GM23338 (cell line): ENCODE measurements at regions not wholly inside any gene's neighbourhood (a gene's known extent, or its start where the extent isn't known, plus 50 kb on each side); places are given as distances from the start of the nearest gene placed in this dataset.

Experiments used
- ATAC-seq: fragments of 200-7000 bp; cut with Tn5 transposase; 3 replicates; pipeline ENCODE4 v1.9.1; 2020
- DNase-seq: peaks from one replicate; pipeline ENCODE4 v3.0.0-alpha.2; 2015; ENCODE audit warnings: low spot score
- H2AFZ ChIP-seq: fragments of 200-600 bp; sonication (generic); 2 replicates; pipeline ENCODE4 v1.8.0; 2016; ENCODE audit warnings: antibody characterized with exemption, mild to moderate bottlenecking, moderate library complexity
- H3F3A ChIP-seq: fragments of 200-600 bp; sonication (generic); replicated peaks from 2 replicates; pipeline ENCODE4 v1.8.0; 2017; ENCODE audit warnings: antibody characterized with exemption, mixed run types, low read depth
- H3K27ac ChIP-seq: fragments of 200-600 bp; sonication (generic); 2 replicates; pipeline ENCODE4 v1.6.1; 2016; ENCODE audit warnings: low read depth
- H3K27me3 ChIP-seq: fragments of 200-600 bp; sonication (generic); 2 replicates; pipeline ENCODE4 v1.8.0; 2016; ENCODE audit warnings: mild to moderate bottlenecking, mixed run types, moderate library complexity; ENCODE audit not compliant: insufficient read depth
- H3K36me3 ChIP-seq: fragments of 200-600 bp; sonication (generic); 2 replicates; pipeline ENCODE4 v1.8.0; 2016; ENCODE audit warnings: mild to moderate bottlenecking; ENCODE audit not compliant: insufficient read depth
- H3K4me1 ChIP-seq: fragments of 200-600 bp; sonication (generic); 2 replicates; pipeline ENCODE4 v1.8.0; 2016; ENCODE audit warnings: mild to moderate bottlenecking, moderate library complexity; ENCODE audit not compliant: insufficient read depth
- H3K4me2 ChIP-seq: fragments of 200-600 bp; sonication (generic); 2 replicates; pipeline ENCODE4 v1.7.1; 2017; ENCODE audit warnings: mixed run types
- H3K4me3 ChIP-seq: fragments of 200-600 bp; sonication (generic); 2 replicates; pipeline ENCODE4 v1.6.1; 2016; ENCODE audit warnings: mixed run types
- H3K79me2 ChIP-seq: fragments of 200-600 bp; sonication (generic); replicated peaks from 2 replicates; pipeline ENCODE4 v1.8.0; 2017; ENCODE audit warnings: mild to moderate bottlenecking; ENCODE audit not compliant: insufficient read depth
- H3K9me2 ChIP-seq: fragments of 200-600 bp; sonication (generic); 2 replicates; pipeline ENCODE4 v1.8.0; 2017; ENCODE audit not compliant: insufficient read depth
- H4K20me1 ChIP-seq: fragments of 200-600 bp; sonication (generic); replicated peaks from 2 replicates; pipeline ENCODE4 v1.8.0; 2017; ENCODE audit warnings: mild to moderate bottlenecking; ENCODE audit not compliant: insufficient read depth
- H3K27ac Mint-ChIP-seq: 2 replicates; pipeline ENCODE4 v1.8.0; 2020; ENCODE audit warnings: inconsistent platforms, mild to moderate bottlenecking, moderate library complexity, mixed read lengths
- H3K27me3 Mint-ChIP-seq: 3 replicates; pipeline ENCODE4 v1.8.0; 2022; ENCODE audit warnings: low read depth, mild to moderate bottlenecking, moderate library complexity, mixed read lengths, inconsistent platforms; ENCODE audit not compliant: insufficient read depth, poor library complexity
- H3K36me3 Mint-ChIP-seq: 3 replicates; pipeline ENCODE4 v1.8.0; 2021; ENCODE audit warnings: low read depth, mild to moderate bottlenecking, inconsistent platforms, moderate library complexity, mixed read lengths
- H3K4me1 Mint-ChIP-seq: 3 replicates; pipeline ENCODE4 v1.8.0; 2020; ENCODE audit warnings: mild to moderate bottlenecking, inconsistent platforms, mixed read lengths
- H3K4me3 Mint-ChIP-seq: 3 replicates; pipeline ENCODE4 v1.8.0; 2021; ENCODE audit warnings: moderate library complexity, mild to moderate bottlenecking, inconsistent platforms, mixed read lengths
- H3K9me3 Mint-ChIP-seq: 3 replicates; pipeline ENCODE4 v1.8.0; 2020; ENCODE audit warnings: moderate library complexity, mild to moderate bottlenecking, inconsistent platforms, mixed read lengths
- CREB1 ChIP-seq: fragments of 250-450 bp; sonication (Bioruptor Pico); IDR thresholded peaks from 2 replicates; pipeline ENCODE4 v1.5.0; 2020; ENCODE audit warnings: low read depth, mild to moderate bottlenecking, moderate library complexity
- EZH2 ChIP-seq: fragments of 200-600 bp; sonication (generic); IDR thresholded peaks from one replicate; pipeline ENCODE4 v1.8.0; 2017; ENCODE audit warnings: antibody characterized with exemption, mild to moderate bottlenecking, low read depth; ENCODE audit not compliant: unreplicated experiment
- EZH2phosphoT487 ChIP-seq: fragments of 200-600 bp; sonication (generic); IDR thresholded peaks from one replicate; pipeline ENCODE4 v1.8.1; 2018; ENCODE audit warnings: antibody characterized with exemption; ENCODE audit not compliant: unreplicated experiment
- JUNB ChIP-seq: IDR thresholded peaks from one replicate; pipeline ENCODE4 v1.6.1; 2016; ENCODE audit warnings: antibody characterized with exemption; ENCODE audit not compliant: unreplicated experiment
- NANOG ChIP-seq: IDR thresholded peaks from 2 replicates; pipeline ENCODE4 v1.6.1; 2016; ENCODE audit warnings: antibody characterized with exemption, borderline replicate concordance
- POLR2AphosphoS5 ChIP-seq: IDR thresholded peaks from 2 replicates; pipeline ENCODE4 v1.6.1; 2016; ENCODE audit warnings: antibody characterized with exemption, low read depth
- REST ChIP-seq: IDR thresholded peaks from one replicate; pipeline ENCODE4 v1.6.1; 2018; ENCODE audit warnings: antibody characterized with exemption; ENCODE audit not compliant: unreplicated experiment
- STAT1 ChIP-seq: IDR thresholded peaks from one replicate; pipeline ENCODE4 v1.6.1; 2016; ENCODE audit warnings: antibody characterized with exemption; ENCODE audit not compliant: unreplicated experiment
- ZNF114 ChIP-seq: fragments of 250-450 bp; sonication (Bioruptor Pico); IDR thresholded peaks from 2 replicates; pipeline ENCODE4 v1.5.0; 2020; ENCODE audit warnings: mild to moderate bottlenecking, moderate library complexity
- ZNF331 ChIP-seq: fragments of 250-450 bp; sonication (Bioruptor Pico); IDR thresholded peaks from 2 replicates; pipeline ENCODE4 v1.5.0; 2020; ENCODE audit warnings: low read depth, mild to moderate bottlenecking, moderate library complexity
- ZNF462 ChIP-seq: fragments of 250-450 bp; sonication (Bioruptor Pico); IDR thresholded peaks from 2 replicates; pipeline ENCODE4 v1.5.0; 2020; ENCODE audit warnings: mild to moderate bottlenecking, moderate library complexity
- TF ChIP-seq, protein P1 (sequence below), 2 experiments: fragments of 200-600 bp in 1 of 2; sonication (generic) in 1 of 2; conservative IDR thresholded peaks; 2 replicates each; pipeline versions ENCODE4 v1.5.1 to v1.6.1; 2016 to 2017; ENCODE audit warnings: antibody characterized with exemption in 2 of 2, low read depth in 2 of 2, mild to moderate bottlenecking in 2 of 2, moderate library complexity in 1 of 2
- TF ChIP-seq, protein P2 (sequence below): IDR thresholded peaks from 2 replicates; pipeline ENCODE4 v1.6.1; 2016; ENCODE audit warnings: antibody characterized with exemption

- TF ChIP-seq ZNF331 (CRISPR knock-in tag) = no peak
- TF ChIP-seq CREB1 (CRISPR knock-in tag) = no peak
- TF ChIP-seq, protein P1, sequence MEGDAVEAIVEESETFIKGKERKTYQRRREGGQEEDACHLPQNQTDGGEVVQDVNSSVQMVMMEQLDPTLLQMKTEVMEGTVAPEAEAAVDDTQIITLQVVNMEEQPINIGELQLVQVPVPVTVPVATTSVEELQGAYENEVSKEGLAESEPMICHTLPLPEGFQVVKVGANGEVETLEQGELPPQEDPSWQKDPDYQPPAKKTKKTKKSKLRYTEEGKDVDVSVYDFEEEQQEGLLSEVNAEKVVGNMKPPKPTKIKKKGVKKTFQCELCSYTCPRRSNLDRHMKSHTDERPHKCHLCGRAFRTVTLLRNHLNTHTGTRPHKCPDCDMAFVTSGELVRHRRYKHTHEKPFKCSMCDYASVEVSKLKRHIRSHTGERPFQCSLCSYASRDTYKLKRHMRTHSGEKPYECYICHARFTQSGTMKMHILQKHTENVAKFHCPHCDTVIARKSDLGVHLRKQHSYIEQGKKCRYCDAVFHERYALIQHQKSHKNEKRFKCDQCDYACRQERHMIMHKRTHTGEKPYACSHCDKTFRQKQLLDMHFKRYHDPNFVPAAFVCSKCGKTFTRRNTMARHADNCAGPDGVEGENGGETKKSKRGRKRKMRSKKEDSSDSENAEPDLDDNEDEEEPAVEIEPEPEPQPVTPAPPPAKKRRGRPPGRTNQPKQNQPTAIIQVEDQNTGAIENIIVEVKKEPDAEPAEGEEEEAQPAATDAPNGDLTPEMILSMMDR (conservative IDR thresholded peaks at IDR 0.05; ENCODE audit: low read depth in 2 of 2) = no peak
- TF ChIP-seq EZH2phosphoT487 = no peak
- no peak for TF ChIP-seq STAT1
- TF ChIP-seq ZNF114 = no peak
- TF ChIP-seq NANOG = no peak
- no peak for TF ChIP-seq JUNB
- TF ChIP-seq ZNF462 = no peak
- TF ChIP-seq POLR2AphosphoS5 = no peak
- TF ChIP-seq EZH2 = no peak
- TF ChIP-seq, protein P2, sequence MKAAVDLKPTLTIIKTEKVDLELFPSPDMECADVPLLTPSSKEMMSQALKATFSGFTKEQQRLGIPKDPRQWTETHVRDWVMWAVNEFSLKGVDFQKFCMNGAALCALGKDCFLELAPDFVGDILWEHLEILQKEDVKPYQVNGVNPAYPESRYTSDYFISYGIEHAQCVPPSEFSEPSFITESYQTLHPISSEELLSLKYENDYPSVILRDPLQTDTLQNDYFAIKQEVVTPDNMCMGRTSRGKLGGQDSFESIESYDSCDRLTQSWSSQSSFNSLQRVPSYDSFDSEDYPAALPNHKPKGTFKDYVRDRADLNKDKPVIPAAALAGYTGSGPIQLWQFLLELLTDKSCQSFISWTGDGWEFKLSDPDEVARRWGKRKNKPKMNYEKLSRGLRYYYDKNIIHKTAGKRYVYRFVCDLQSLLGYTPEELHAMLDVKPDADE = no peak
- TF ChIP-seq REST = no peak
- no peaks in the 10 kb centered on the region for H3K79me2 ChIP-seq
- DNase-seq (no peak), ATAC-seq (no peak)
- no peak overlapping the region for H3K4me3 Mint-ChIP-seq
- H3K27me3 ChIP-seq = no peaks in the 10 kb centered on the region
- H3K36me3 ChIP-seq = no peaks in the 10 kb centered on the region
- H3K27me3 Mint-ChIP-seq = no peaks in the 10 kb centered on the region
- no peaks in the 10 kb centered on the region for H3K9me3 Mint-ChIP-seq
- no peaks in the 10 kb centered on the region for H3K9me2 ChIP-seq
- H3K27ac ChIP-seq = no peak overlapping the region
- H3K36me3 Mint-ChIP-seq = no peaks in the 10 kb centered on the region
- peaks cover 13% of the 10 kb centered on the region for H3K4me1 Mint-ChIP-seq
- no peak overlapping the region for H3K4me2 ChIP-seq
- no peaks in the 10 kb centered on the region for H4K20me1 ChIP-seq
- no peak overlapping the region for H2AFZ ChIP-seq
- H3K27ac Mint-ChIP-seq = no peak overlapping the region
- H3K4me3 ChIP-seq = no peak overlapping the region
- H3K4me1 ChIP-seq = peaks cover 14% of the 10 kb centered on the region
- no peaks in the 10 kb centered on the region for H3F3A ChIP-seq
Measured at GRCh38 chr1:182331387-182331786, 60.2 kb downstream of the GLUL start.
